GM12891 (cell line): ENCODE measurements at regions not wholly inside any gene's neighbourhood (a gene's known extent, or its start where the extent isn't known, plus 50 kb on each side); places are given as distances from the start of the nearest gene placed in this dataset.

Experiments
- DNase-seq: peaks from one replicate; pipeline ENCODE4 v3.0.0; 2011; ENCODE audit warnings: low spot score; ENCODE audit not compliant: insufficient read length
- FAIRE-seq: peaks from 2 replicates; lab custom pipeline; 2011; peaks lifted over from hg19 to GRCh38; lab: Jason Lieb, UNC
- PAX5 ChIP-seq: IDR thresholded peaks from 2 replicates; pipeline ENCODE4 v1.6.1; 2011; ENCODE audit warnings: low read length, moderate library complexity, mild to moderate bottlenecking; ENCODE audit not compliant: insufficient read depth, severe bottlenecking
- POLR2A ChIP-seq: IDR thresholded peaks from 2 replicates; pipeline ENCODE4 v1.6.1; 2011; ENCODE audit warnings: low read depth, low read length, control low read depth
- POLR2AphosphoS5 ChIP-seq: IDR thresholded peaks from 2 replicates; pipeline ENCODE4 v1.6.1; 2011; ENCODE audit warnings: low read depth, low read length, control low read depth
- POU2F2 ChIP-seq: IDR thresholded peaks from 2 replicates; pipeline ENCODE4 v1.6.1; 2011; ENCODE audit warnings: low read depth, mild to moderate bottlenecking, control low read depth, low read length, moderate library complexity
- SPI1 ChIP-seq: IDR thresholded peaks from 2 replicates; pipeline ENCODE4 v1.6.1; 2011; ENCODE audit warnings: low read depth, low read length, control low read depth
- TAF1 ChIP-seq: IDR thresholded peaks from 2 replicates; pipeline ENCODE4 v1.6.1; 2011; ENCODE audit warnings: low read depth, low read length, control low read depth

GRCh38 chr9:7370381-7370780 is 429.2 kb downstream of the DMAC1 start:
- TF ChIP-seq SPI1 (no peak), PAX5 (no peak), POLR2AphosphoS5 (no peak), POU2F2 (no peak), TAF1 (no peak), POLR2A (no peak)
- FAIRE-seq: no peak

DNA sequence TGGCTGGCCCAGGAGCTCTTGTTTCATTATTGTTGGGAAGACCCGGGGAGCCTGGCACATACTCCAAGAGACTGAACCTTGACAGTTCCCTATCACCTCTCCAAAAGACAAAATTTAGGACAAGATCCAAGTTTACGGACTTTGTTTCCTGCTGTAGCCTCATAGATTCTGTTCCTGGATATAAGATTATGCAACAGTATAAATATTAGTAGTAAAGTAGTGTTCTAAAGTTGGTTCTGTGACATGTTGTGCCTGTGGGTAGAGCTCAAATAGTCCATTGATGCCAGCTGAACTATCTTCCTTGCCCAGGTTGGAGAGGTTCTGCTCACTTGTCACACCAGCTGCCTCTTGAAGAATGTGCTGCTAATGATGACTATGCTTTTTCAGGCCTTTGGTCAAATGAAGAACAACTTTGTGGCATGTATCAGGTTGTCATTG is 430.2 kb downstream of the DMAC1 start:
- FAIRE-seq: no peak
- no peak for TF ChIP-seq SPI1
- no peak for TF ChIP-seq POLR2AphosphoS5
- no peak for TF ChIP-seq TAF1
- TF ChIP-seq PAX5: no peak
- no peak for TF ChIP-seq POLR2A
- TF ChIP-seq POU2F2: no peak
- DNase-seq: no peak

More at GRCh38 chr9:7370381-7370780, 429.2 kb downstream of the DMAC1 start:
- no peak for DNase-seq

GRCh38 chr9:7368410-7369292 is 430.9 kb downstream of the DMAC1 start:
- DNase-seq (no peak), FAIRE-seq (no peak)
- TF ChIP-seq TAF1: no peak

GRCh38 chr9:7367726-7368125 is 431.9 kb downstream of the DMAC1 start:
- FAIRE-seq (no peak), DNase-seq (no peak)
- TF ChIP-seq PAX5: no peak
- no peak for TF ChIP-seq TAF1
- TF ChIP-seq POLR2A: no peak
- no peak for TF ChIP-seq POU2F2
- no peak for TF ChIP-seq SPI1
- no peak for TF ChIP-seq POLR2AphosphoS5

- FAIRE-seq: no peak
- TF ChIP-seq TAF1: no peak
- TF ChIP-seq POLR2A: no peak
- no peak for TF ChIP-seq PAX5
- TF ChIP-seq POU2F2: no peak
- no peak for TF ChIP-seq POLR2AphosphoS5
- TF ChIP-seq SPI1: no peak
- no peak for DNase-seq
These were observed 433.5 kb downstream of the DMAC1 start for GRCh38 chr9:7366121-7366520.

GRCh38 chr9:7363777-7364477 is 435.7 kb downstream of the DMAC1 start:
- FAIRE-seq (no peak), DNase-seq (no peak)
- TF ChIP-seq POU2F2 (no peak), POLR2A (no peak), POLR2AphosphoS5 (no peak), PAX5 (no peak), SPI1 (no peak), TAF1 (no peak)

GRCh38 chr9:7360513-7360912 is 439.1 kb downstream of the DMAC1 start:
- FAIRE-seq (no peak), DNase-seq (no peak)
- TF ChIP-seq POU2F2: no peak

GRCh38 chr9:7358876-7359275 is 440.7 kb downstream of the DMAC1 start:
- TF ChIP-seq PAX5 (no peak), POU2F2 (no peak), TAF1 (no peak), POLR2AphosphoS5 (no peak), POLR2A (no peak), SPI1 (no peak)

GRCh38 chr9:7354704-7355103 is 444.9 kb downstream of the DMAC1 start:
- TF ChIP-seq TAF1: no peak
- no peak for TF ChIP-seq PAX5
- TF ChIP-seq POLR2AphosphoS5: no peak
- TF ChIP-seq POU2F2: no peak
- TF ChIP-seq SPI1: no peak
- TF ChIP-seq POLR2A: no peak
- DNase-seq (no peak), FAIRE-seq (no peak)

More at GRCh38 chr9:7358876-7359275, 440.7 kb downstream of the DMAC1 start:
- no peak for FAIRE-seq
- no peak for DNase-seq
